ENCODE measurements at regions not wholly inside any gene's neighbourhood (a gene's known extent, or its start where the extent isn't known, plus 50 kb on each side); places are given as distances from the start of the nearest gene placed in this dataset.

- TF ChIP-seq, protein P1, sequence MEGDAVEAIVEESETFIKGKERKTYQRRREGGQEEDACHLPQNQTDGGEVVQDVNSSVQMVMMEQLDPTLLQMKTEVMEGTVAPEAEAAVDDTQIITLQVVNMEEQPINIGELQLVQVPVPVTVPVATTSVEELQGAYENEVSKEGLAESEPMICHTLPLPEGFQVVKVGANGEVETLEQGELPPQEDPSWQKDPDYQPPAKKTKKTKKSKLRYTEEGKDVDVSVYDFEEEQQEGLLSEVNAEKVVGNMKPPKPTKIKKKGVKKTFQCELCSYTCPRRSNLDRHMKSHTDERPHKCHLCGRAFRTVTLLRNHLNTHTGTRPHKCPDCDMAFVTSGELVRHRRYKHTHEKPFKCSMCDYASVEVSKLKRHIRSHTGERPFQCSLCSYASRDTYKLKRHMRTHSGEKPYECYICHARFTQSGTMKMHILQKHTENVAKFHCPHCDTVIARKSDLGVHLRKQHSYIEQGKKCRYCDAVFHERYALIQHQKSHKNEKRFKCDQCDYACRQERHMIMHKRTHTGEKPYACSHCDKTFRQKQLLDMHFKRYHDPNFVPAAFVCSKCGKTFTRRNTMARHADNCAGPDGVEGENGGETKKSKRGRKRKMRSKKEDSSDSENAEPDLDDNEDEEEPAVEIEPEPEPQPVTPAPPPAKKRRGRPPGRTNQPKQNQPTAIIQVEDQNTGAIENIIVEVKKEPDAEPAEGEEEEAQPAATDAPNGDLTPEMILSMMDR (IDR thresholded peaks at IDR 0.05): no peak
- TF ChIP-seq POLR2A (IDR thresholded peaks at IDR 0.05): no peak
Measured at GRCh38 chr3:160076519-160076918, 87.9 kb downstream of the IL12A start.

Data from uterus (tissue), 2 donors.